Esophagus squamous epithelium (tissue), 5 donors: ENCODE measurements at regions not wholly inside any gene's neighbourhood (a gene's known extent, or its start where the extent isn't known, plus 50 kb on each side); places are given as distances from the start of the nearest gene placed in this dataset.
"Not testable (repeated sequence)": the region's sequence is repeated elsewhere in the genome, so short reads cannot be mapped to it uniquely, and the experiment has no call there.

Experiments
- DNase-seq: peaks from one replicate; lab custom pipeline; 2025; lab: John Stamatoyannopoulos, UW
- H3K27ac ChIP-seq, 4 donors: fragments of 200-600 bp; sonication (generic); one replicate each; pipeline ENCODE4 v1.5.1; 2016 to 2019; ENCODE audit warnings: mild to moderate bottlenecking in 1 of 4
- H3K27me3 ChIP-seq, 4 donors: fragments of 200-600 bp; sonication (generic); 1 replicate in 3 of 4; 2 replicates in 1 of 4; pipeline versions ENCODE4 v1.5.1 to v1.6.0; 2017 to 2021; ENCODE audit warnings: antibody characterized with exemption in 1 of 4
- H3K36me3 ChIP-seq, 3 donors: fragments of 200-600 bp; sonication (generic); one replicate each; pipeline ENCODE4 v1.5.1; 2016 to 2019
- H3K4me1 ChIP-seq, 3 donors: fragments of 200-600 bp; sonication (generic); one replicate each; pipeline ENCODE4 v1.5.1; 2017 to 2019
- H3K4me3 ChIP-seq, 4 donors: fragments of 200-600 bp; sonication (generic); 1 replicate in 3 of 4; 2 replicates in 1 of 4; pipeline ENCODE4 v1.5.1; 2016 to 2019; ENCODE audit warnings: mild to moderate bottlenecking in 2 of 4, moderate library complexity in 1 of 4
- H3K9me3 ChIP-seq, 3 donors: fragments of 200-600 bp; sonication (generic); one replicate each; pipeline ENCODE4 v1.5.1; 2016 to 2019
- CTCF ChIP-seq, 6 experiments: fragments of 450-650 bp in 4 of 6; fragments of 200-600 bp in 2 of 6; sonication (generic) in 2 of 6; IDR thresholded peaks; one replicate each; pipeline ENCODE4 v1.5.1; 2016 to 2019; ENCODE audit warnings: antibody characterized with exemption in 6 of 6, mild to moderate bottlenecking in 4 of 6, moderate library complexity in 4 of 6
- POLR2A ChIP-seq, 4 donors: fragments of 450-650 bp; IDR thresholded peaks; one replicate each; pipeline ENCODE4 v1.6.1; 2017; ENCODE audit warnings: antibody characterized with exemption in 4 of 4, mild to moderate bottlenecking in 4 of 4, moderate library complexity in 3 of 4
- WGBS, 2 donors: methylation state at CpG; one replicate each; pipeline ENCODE4 v1.1.5; 2018; 5-methylcytosine and 5-hydroxymethylcytosine counted together
- intact Hi-C: fragments of 100-400 bp; cut with DNase I; formaldehyde crosslinking; loops from one replicate; pipeline ENCODE4 v1.15.0; 2022
- donor health status: DM: yes; HTN: yes; CAD: no.

- intact Hi-C loops: no loop called here
- Histone ChIP-seq H3K27ac (no peak overlapping the region), H3K4me3 (no peak overlapping the region), H3K9me3 (no peaks in the 10 kb centered on the region), H3K27me3 (peaks cover 0 to 22% (median 0%) of the 10 kb centered on the region in 4 donors), H3K36me3 (no peaks in the 10 kb centered on the region), H3K4me1 (no peaks in the 10 kb centered on the region)
- TF ChIP-seq CTCF (IDR thresholded peaks at IDR 0.05): no peak
- TF ChIP-seq POLR2A (IDR thresholded peaks at IDR 0.05): no peak
- no peak for DNase-seq
- whole genome bisulfite sequencing, 2 donors: 69 to 83% methylated on average over 3 of the region's 3 CpGs
Observed at GRCh38 chr6:163698086-163698485, 283.6 kb downstream of the QKI start.

GRCh38 chr6:163696311-163696710 lies 281.8 kb downstream of the QKI start:
- H3K27me3 ChIP-seq: peaks cover 0 to 18% (median 0%) of the 10 kb centered on the region in 4 donors
- 67 to 74% methylated on average over 4 of the region's 4 CpGs for WGBS, 2 donors
- H3K4me1 ChIP-seq, H3K36me3 ChIP-seq, intact Hi-C loops, H3K27ac ChIP-seq, H3K9me3 ChIP-seq, DNase-seq, H3K4me3 ChIP-seq: not testable (repeated sequence)

GRCh38 chr6:163695414-163695864 lies 280.9 kb downstream of the QKI start:
- H3K9me3 ChIP-seq: no peaks in the 10 kb centered on the region
- peaks cover 0 to 15% (median 0%) of the 10 kb centered on the region in 4 donors for H3K27me3 ChIP-seq
- no peak overlapping the region for H3K27ac ChIP-seq
- intact Hi-C loops: no loop called here
- H3K4me1 ChIP-seq: no peaks in the 10 kb centered on the region
- TF ChIP-seq CTCF (IDR thresholded peaks at IDR 0.05) (no peak), POLR2A (IDR thresholded peaks at IDR 0.05) (no peak)
- no peak overlapping the region for H3K4me3 ChIP-seq
- no peaks in the 10 kb centered on the region for H3K36me3 ChIP-seq
- whole genome bisulfite sequencing, 2 donors: 47 to 61% methylated on average over 7 to 8 of the region's 8 CpGs
- no peak for DNase-seq

- Histone ChIP-seq H3K4me1 (no peaks in the 10 kb centered on the region), H3K36me3 (no peaks in the 10 kb centered on the region), H3K27me3 (peaks cover 0 to 15% (median 0%) of the 10 kb centered on the region in 4 donors), H3K9me3 (no peaks in the 10 kb centered on the region), H3K4me3 (no peak overlapping the region), H3K27ac (no peak overlapping the region)
- intact Hi-C loops: no loop called here
- DNase-seq: no peak
- TF ChIP-seq CTCF (IDR thresholded peaks at IDR 0.05) (no peak), POLR2A (IDR thresholded peaks at IDR 0.05) (no peak)
- 70 to 86% methylated on average over 4 to 6 of the region's 6 CpGs for WGBS, 2 donors
Observed at GRCh38 chr6:163694988-163695398, 280.5 kb downstream of the QKI start.

GRCh38 chr6:163694072-163694471 lies 279.6 kb downstream of the QKI start:
- Histone ChIP-seq H3K36me3 (no peaks in the 10 kb centered on the region), H3K4me1 (no peaks in the 10 kb centered on the region), H3K4me3 (no peak overlapping the region), H3K27ac (no peak overlapping the region), H3K9me3 (no peaks in the 10 kb centered on the region), H3K27me3 (peaks cover 0 to 15% (median 0%) of the 10 kb centered on the region in 4 donors)
- intact Hi-C loops: no loop called here
- 89 to 91% methylated on average over 3 of the region's 3 CpGs for WGBS, 2 donors
- no peak for TF ChIP-seq POLR2A (IDR thresholded peaks at IDR 0.05)
- TF ChIP-seq CTCF (IDR thresholded peaks at IDR 0.05): no peak
- DNase-seq: no peak

- no peak overlapping the region for H3K4me3 ChIP-seq
- 72 to 100% methylated on average over 1 to 4 of the region's 8 CpGs for WGBS, 2 donors
- no peaks in the 10 kb centered on the region for H3K36me3 ChIP-seq
- no peak overlapping the region for H3K27ac ChIP-seq
- H3K4me1 ChIP-seq: peaks cover 0 to 3% (median 0%) of the 10 kb centered on the region in 3 donors
- intact Hi-C loops: no loop called here
- DNase-seq: no peak
- H3K27me3 ChIP-seq: peaks cover 0 to 9% (median 0%) of the 10 kb centered on the region in 4 donors
- no peaks in the 10 kb centered on the region for H3K9me3 ChIP-seq
- TF ChIP-seq POLR2A (IDR thresholded peaks at IDR 0.05): no peak
- no peak for TF ChIP-seq CTCF (IDR thresholded peaks at IDR 0.05)
Observed at GRCh38 chr6:163691049-163691448, 276.5 kb downstream of the QKI start.
